Ammon's horn (tissue), 1 donor: ENCODE measurements at regions not wholly inside any gene's neighbourhood (a gene's known extent, or its start where the extent isn't known, plus 50 kb on each side); places are given as distances from the start of the nearest gene placed in this dataset.

Experiments
- DNase-seq: peaks from one replicate; pipeline ENCODE4 v3.0.0-alpha.2; 2016; ENCODE audit warnings: low spot score

DNA sequence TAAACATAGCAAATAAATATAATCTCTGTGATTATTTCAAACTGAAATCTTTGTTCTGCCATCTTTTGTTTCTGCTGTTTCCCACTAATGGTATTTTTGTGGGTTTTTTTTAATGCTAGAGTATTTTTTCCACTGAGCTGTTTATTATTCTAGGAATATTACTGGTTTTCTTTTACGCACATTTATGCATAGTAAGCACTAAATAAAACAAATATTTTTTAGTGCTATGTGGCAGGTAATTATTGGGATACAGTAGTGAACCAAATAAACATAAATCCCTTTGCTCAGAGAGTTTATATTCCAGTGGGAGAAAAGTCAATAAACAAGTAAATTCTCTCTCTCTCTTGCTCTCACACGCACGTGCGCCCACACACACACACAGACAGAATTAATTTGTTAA is 397.4 kb downstream of the PRDM5 start:
- DNase-seq, result no peak

- DNase-seq, result no peak
These were observed 398.3 kb downstream of the PRDM5 start for GRCh38 chr4:120524237-120524636.

GRCh38 chr4:120520761-120521160 is 401.8 kb downstream of the PRDM5 start:
- DNase-seq, result no peak

- no peak for DNase-seq
These were observed 404.6 kb downstream of the PRDM5 start for GRCh38 chr4:120517966-120518365.

DNA sequence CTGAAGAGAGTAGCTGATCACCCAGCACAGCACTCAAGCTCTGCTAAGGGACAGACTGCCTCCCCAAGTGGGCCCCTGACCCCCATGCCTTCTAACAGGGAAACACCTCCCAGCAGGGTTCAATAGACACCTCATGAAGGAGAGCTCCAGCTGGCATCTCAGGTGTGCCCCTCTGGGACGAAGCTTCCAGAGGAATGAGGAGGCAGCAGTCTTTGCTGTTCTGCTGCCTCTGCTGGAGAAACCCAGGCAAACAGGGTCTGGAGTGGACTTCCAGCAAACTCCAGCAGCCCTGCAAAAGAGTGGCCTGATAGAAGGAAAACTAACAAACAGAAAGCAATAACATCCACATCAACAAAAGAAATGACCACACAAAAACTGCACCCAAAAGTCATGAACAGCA is 412.8 kb downstream of the PRDM5 start:
- no peak for DNase-seq

DNA sequence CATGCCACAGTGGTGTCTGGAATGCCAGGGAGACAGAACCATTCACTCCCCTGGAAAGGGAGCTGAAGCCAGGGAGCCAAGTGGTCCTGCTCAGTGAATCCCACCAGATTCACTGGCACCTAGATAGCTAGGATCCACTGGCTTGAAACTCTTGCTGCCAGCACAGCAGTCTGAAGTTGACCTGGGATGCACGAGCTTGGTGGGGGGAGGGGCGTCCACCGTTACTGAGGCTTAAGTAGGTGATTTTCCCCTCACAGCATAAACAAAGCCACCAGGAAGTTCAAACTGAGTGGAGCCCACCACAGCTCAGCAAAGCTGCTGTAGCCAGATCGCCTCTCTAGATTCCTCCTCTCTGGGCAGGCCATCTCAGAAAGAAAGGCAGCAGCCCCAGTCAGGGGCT is 413.3 kb downstream of the PRDM5 start:
- no peak for DNase-seq

DNA sequence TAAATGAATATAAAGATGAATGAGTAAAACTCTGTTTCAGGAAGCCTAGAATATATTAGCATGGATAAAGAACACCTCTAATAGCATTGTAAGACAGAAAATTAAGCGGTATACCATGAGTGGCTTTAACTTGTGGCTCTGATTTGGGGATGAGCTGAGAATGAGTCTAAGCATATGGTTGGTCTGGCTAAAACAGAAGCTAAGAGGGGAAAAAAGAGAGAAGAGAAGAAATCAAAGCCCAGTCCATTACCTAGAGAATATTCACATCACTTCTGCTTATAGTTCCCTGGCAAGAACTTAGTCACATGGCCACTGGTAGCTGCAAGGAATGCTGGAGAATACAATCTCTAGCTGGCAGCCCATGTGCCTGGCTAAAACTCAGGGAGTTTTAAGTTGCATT is 414.5 kb downstream of the PRDM5 start:
- DNase-seq, result no peak

DNA sequence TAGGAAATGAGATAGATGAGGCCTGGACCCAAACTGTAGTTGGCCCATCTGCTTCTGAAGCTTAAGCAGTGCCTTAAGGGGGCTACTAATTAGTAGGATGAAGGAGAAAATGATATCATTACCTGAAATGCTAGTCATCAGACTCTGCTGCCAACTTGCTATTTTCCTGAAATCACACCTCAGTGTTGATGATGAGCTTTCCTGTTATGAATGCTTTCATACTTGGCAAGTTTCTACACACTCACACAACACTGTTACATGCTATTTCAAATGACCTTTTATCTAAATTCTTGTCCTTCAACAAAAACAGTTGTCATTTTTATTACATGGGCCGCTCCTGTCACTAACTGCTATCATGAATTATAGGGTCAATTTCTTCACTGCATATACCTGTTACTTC is 416.0 kb downstream of the PRDM5 start:
- no peak for DNase-seq

- no peak for DNase-seq
These were observed 423.8 kb downstream of the PRDM5 start for GRCh38 chr4:120498678-120499077.

DNA sequence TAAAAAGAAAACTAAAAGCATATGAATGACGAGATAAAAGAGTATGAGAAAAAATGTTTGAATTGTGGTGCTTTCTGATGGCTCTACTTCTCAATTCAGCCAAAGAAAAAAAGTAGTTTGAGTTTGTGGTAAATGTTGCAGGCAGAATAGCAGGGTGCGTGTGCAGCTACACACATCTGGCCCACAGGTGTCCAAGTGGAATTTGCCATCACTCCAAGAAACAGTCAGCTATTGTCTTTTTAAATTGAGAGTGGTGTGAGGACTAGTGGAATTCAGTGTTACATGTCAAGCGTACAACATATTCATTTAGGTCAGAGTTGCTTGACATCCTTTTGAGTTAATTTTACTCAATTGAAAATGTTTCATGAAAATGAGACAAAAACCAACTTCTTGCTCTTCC is 424.8 kb upstream of the MAD2L1 start:
- DNase-seq, result no peak

DNA sequence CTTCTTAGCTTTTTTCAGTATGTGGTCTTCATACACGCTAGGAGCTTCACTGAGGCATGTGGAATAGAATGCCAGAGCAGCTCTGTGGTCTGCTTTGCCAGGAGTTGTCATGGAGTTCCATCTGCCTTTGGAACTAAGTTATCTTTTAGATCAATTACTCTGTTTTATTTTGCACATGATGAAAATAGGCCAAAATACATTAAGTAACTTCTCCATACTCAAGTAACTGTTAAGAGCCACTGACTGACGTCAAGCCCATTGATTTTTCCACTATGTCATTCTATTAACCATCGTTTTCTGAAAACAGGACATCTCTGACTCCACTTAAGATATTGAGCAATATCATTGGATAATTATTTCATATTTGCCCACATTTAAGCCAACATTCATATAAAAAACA is 415.1 kb upstream of the MAD2L1 start:
- DNase-seq, result no peak

DNA sequence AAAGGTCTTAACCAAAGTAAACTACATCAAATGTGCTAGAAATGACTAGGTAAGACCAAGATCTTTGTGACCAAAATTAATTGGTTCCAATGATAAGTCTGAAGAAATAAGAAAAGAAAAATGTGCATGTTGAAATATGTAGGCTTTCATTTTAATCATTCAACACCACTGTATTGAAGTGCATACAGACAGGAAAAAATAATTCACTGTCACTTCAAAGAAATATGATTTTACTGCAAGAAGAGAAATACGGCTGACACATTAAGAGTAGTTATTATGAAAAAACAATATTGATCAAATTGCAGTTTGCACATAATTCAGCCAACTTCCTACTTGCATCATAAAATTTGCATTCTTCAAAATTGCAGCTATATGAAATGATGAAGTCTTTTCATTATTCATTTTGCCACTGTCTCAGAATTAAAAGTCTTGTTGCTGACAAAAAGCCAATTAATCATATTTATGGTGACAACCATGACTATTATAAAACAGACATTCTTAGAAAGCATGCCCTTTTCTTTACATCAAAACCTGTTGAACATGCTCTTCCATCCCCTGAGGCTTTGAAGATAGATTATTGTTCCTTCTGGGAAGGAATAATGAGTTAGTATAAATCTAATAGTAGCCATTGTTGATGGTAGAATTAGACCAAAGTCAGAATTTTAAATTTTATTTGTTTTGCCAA is 405.9 kb upstream of the MAD2L1 start:
- no peak for DNase-seq

- DNase-seq, result no peak
These were observed 399.8 kb upstream of the MAD2L1 start for GRCh38 chr4:120466429-120466828.

DNA sequence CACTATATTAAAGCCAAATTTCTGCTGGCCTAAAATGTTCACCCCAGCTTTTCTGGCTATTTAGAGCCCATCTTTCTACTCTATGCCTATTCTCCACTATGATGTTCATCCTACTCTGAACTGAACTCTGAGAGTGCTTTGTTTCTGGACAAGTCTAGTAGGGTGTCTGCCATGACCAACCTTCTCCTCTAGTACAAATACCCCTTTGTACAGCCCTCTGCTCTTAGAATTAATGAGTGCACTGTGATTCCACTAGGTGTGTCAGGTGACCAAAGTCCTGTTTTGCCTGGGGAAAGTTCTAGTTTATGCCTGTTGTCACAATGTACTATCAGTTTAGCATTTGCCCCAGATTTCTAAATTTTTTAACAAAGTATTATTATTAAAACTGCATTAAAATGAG is 388.1 kb upstream of the MAD2L1 start:
- no peak for DNase-seq

- no peak for DNase-seq
These were observed 385.9 kb upstream of the MAD2L1 start for GRCh38 chr4:120452536-120452935.

GRCh38 chr4:120452001-120452400 is 385.4 kb upstream of the MAD2L1 start:
- no peak for DNase-seq

GRCh38 chr4:120447774-120448173 is 381.1 kb upstream of the MAD2L1 start:
- DNase-seq, result no peak

DNA sequence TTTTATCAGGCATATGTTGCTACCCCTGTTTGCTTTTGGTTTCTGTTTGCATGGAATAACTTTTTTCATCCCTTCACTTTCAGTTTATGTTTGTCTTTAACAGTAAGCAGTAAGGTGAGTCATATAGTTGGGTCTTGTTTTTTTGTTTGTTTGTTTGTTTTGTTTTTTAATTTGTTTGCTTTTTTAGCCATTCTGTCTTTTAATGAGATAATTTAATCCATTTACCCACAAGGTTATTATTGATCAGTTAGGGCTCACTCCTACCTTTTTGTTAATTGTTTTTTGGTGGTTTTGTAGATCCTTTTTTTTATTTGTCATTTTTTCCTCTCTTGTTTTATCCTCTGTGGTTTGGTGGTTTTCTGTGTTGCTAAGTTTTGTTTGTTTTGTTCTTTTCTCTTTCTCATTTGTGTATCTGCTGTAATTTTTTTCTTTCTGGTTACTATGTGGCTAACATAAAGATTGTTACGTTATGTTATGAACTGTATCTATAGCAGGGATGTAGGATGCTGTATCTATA is 379.5 kb upstream of the MAD2L1 start:
- DNase-seq, result no peak

DNA sequence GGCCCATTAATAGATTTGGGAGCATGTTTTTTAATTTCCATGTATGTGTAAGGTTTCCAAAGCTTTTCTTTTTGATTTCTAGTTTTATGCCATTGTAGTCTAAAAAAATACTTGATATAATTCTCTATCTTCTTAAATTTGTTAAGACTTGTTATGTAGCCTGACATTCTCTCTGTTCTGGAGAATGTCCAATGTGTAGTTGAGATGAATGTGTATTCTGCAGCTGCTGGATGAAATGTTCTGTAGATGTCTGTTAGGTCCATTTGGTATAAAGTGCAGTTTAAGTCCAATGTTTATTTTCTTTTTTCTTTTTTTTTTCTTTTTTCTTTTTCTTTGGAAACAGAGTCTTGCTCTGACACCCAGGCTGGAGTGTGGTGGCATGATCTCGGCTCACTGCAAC is 378.5 kb upstream of the MAD2L1 start:
- DNase-seq, result no peak

DNA sequence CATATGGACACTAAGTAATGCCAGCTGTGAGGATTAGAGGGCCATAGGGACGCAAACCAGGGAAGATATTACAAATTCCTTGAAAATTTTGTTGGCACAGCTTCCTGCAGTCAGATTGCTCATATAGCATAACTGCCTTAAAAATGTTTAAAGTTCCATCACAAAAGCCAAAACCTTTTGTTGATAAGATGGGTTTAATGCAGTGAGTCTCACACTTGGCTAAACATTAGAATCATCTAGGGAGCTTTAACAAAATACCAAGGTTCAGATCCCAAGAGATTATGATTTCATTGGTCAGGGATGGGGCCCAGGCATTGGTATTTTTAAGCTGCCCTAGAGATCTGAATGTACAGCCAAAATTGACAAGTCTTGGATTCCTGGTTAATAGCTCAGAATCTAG is 376.5 kb upstream of the MAD2L1 start:
- no peak for DNase-seq

DNA sequence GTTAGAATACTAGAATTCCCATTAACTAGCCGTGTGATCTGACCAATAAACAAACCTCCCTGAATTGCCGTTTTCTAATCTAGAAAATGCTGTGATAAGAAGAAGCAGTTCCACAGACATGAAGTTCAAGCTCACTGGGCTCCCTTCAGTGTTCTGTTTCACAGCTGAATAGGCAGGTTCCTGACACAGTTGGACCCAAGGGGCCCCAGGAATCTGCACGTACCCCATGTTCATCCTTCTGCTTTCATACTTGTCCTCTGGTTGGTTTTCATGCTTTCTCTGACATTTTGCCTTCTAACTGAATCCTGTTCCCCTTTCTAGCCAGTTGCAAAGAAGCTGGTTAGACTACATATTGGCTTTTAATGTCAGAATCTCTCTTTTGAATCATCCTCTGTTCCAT is 374.1 kb upstream of the MAD2L1 start:
- no peak for DNase-seq

DNA sequence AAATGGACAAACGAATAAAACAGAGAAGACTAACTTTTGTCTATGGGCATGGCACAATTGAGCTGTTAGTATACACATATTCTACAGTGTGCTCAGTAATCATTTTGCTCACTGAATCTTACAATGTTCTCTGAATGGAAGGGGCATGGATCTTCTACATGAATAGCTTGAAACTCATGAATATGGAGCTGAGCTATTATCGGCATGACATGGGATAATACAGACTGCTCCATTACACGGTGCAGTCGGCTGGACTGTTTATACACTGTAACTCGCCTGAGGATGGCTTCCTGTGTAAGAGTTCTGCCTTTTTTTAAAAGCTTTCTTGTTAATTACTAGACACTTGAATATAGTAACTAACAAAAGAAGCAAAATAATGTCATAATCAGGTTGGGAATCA is 368.5 kb upstream of the MAD2L1 start:
- DNase-seq, result no peak

- DNase-seq, result no peak
These were observed 368.1 kb upstream of the MAD2L1 start for GRCh38 chr4:120434756-120435155.

GRCh38 chr4:120432301-120432860 is 365.7 kb upstream of the MAD2L1 start:
- no peak for DNase-seq
